ENCODE measurements at regions not wholly inside any gene's neighbourhood (a gene's known extent, or its start where the extent isn't known, plus 50 kb on each side); places are given as distances from the start of the nearest gene placed in this dataset.

DNA sequence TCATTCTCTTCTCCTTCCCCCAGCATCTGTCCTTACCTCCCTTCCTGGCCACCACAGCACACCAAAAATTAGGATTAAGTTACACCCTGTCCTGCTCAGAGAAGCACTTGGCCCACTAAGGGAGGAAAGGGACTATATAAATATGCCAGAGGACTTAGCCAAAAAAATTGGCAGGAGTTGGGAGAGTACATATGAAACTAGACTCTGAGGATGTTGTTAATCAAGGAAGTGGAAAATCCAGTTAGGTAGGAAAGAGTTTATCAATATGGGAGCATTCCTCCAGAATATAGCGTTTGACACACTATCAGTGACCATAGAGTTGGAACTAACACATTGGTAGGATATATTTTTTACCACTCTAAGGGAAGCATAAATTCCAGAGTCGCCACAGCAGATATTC is 57.3 kb upstream of the TSHZ2 start:
- no peak overlapping the region for H2AK9ac ChIP-seq (replicated peaks; ENCODE audit: low read depth, low read length, poor library complexity)
- no peak overlapping the region for H3K9ac ChIP-seq (ENCODE audit: low read depth, low read length)
- DNase-seq, result no peak
- H4K91ac ChIP-seq (ENCODE audit: insufficient read depth, low read depth, low read length), result no peak overlapping the region
- no peaks in the 10 kb centered on the region for H3K27me3 ChIP-seq (ENCODE audit: control insufficient read depth, insufficient read depth, low read length)
- no peaks in the 10 kb centered on the region for H3K9me1 ChIP-seq (ENCODE audit: insufficient read depth, low read length)
- no peaks in the 10 kb centered on the region for H3K36me3 ChIP-seq (ENCODE audit: control insufficient read depth, insufficient read depth, low read length)
- H2BK20ac ChIP-seq (ENCODE audit: low read depth, low read length), result no peak overlapping the region
- no peaks in the 10 kb centered on the region; the same call in 1 of the 2 replicates for H3K9me3 ChIP-seq (ENCODE audit: control insufficient read depth, insufficient read depth, low read length)
- H2AK5ac ChIP-seq (ENCODE audit: low read depth, low read length), result no peak overlapping the region
- no peaks in the 10 kb centered on the region for H3K4me1 ChIP-seq (ENCODE audit: control insufficient read depth, insufficient read depth, low read length)
- H3K4me2 ChIP-seq (ENCODE audit: low read depth, low read length), result no peak overlapping the region
- H3K4ac ChIP-seq (ENCODE audit: low read depth, low read length), result no peak overlapping the region
- no peaks in the 10 kb centered on the region for H4K20me1 ChIP-seq (ENCODE audit: insufficient read depth, low read length)
- no peak overlapping the region for H2BK5ac ChIP-seq (ENCODE audit: low read depth, low read length, poor library complexity, severe bottlenecking)
- in situ Hi-C loops (cut with MboI; ENCODE audit: low sequenced_read_pairs), result no loop called here
- H3K56ac ChIP-seq (ENCODE audit: extremely low read depth, insufficient read depth, low read length), result no peak overlapping the region
- H4K5ac ChIP-seq (ENCODE audit: low read depth, low read length), result no peak overlapping the region
- no TSS peak for BruUV-seq (replicated peaks)
- no CpG with 5 or more reads among the region's 2 CpGs for WGBS, 2 experiments (ENCODE audit: extremely low coverage in 2 of 2, insufficient read length in 1 of 2)
- dilution Hi-C loops (cut with HindIII; ENCODE audit: low sequenced_read_pairs, unreplicated experiment), result no loop called here
- no peak for ATAC-seq (ENCODE audit: low read depth)
- H2AFZ ChIP-seq (replicated peaks; ENCODE audit: low read length, poor library complexity), result no peak overlapping the region
- no peaks in the 10 kb centered on the region for H3K79me1 ChIP-seq (ENCODE audit: low read depth in 1 of 2, low read length in 2 of 2)
- no peak overlapping the region for H3K14ac ChIP-seq (replicated peaks; ENCODE audit: low read depth, low read length)
- H3K4me3 ChIP-seq (ENCODE audit: insufficient read depth, low read depth, low read length), result no peak overlapping the region
- no peak overlapping the region for H2BK15ac ChIP-seq (ENCODE audit: low read depth, low read length)
- H3K23ac ChIP-seq (ENCODE audit: low read depth, low read length), result no peak overlapping the region
- H3K27ac ChIP-seq (ENCODE audit: insufficient read depth, low read length), result no peak overlapping the region
- POLR2A ChIA-PET (ENCODE audit: unreplicated experiment), result no interaction called here
- TF ChIP-seq, protein P1, sequence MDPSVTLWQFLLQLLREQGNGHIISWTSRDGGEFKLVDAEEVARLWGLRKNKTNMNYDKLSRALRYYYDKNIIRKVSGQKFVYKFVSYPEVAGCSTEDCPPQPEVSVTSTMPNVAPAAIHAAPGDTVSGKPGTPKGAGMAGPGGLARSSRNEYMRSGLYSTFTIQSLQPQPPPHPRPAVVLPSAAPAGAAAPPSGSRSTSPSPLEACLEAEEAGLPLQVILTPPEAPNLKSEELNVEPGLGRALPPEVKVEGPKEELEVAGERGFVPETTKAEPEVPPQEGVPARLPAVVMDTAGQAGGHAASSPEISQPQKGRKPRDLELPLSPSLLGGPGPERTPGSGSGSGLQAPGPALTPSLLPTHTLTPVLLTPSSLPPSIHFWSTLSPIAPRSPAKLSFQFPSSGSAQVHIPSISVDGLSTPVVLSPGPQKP (IDR thresholded peaks at IDR 0.05; ENCODE audit: borderline replicate concordance, low read depth, low read length), result no peak
- TF ChIP-seq CEBPB (IDR thresholded peaks at IDR 0.05; ENCODE audit: low read depth, low read length), result no peak
- TF ChIP-seq CTCF (conservative IDR thresholded peaks at IDR 0.05; ENCODE audit: low read depth, low read length), result no peak
- no peak for TF ChIP-seq RAD21 (IDR thresholded peaks at IDR 0.05; ENCODE audit: low read length)
- TF ChIP-seq NFE2L2 (IDR thresholded peaks at IDR 0.05; ENCODE audit: low read depth, low read length), result no peak
- no peak overlapping the region for H2BK120ac ChIP-seq (ENCODE audit: low read depth, low read length)
- intact Hi-C loops (cut with micrococcal nuclease), result no loop called here
- no peak overlapping the region for H4K8ac ChIP-seq (ENCODE audit: low read depth in 2 of 2, low read length in 2 of 2)
- H3K18ac ChIP-seq (ENCODE audit: low read depth, low read length), result no peak overlapping the region
- CTCF ChIA-PET, result no interaction called here

Measured in IMR-90 (cell line).